GM12875 (cell line): ENCODE measurements at regions not wholly inside any gene's neighbourhood (a gene's known extent, or its start where the extent isn't known, plus 50 kb on each side); places are given as distances from the start of the nearest gene placed in this dataset.
A peak's percentile ranks its signal among the peaks of the same experiment; 100 is the strongest.

ENCODE experiments used
- H3K4me3 ChIP-seq: one replicate; pipeline ENCODE4 v1.5.1; 2011; ENCODE audit warnings: low read depth, low read length, control low read depth
- TF ChIP-seq, protein P1 (sequence below): IDR thresholded peaks from 2 replicates; pipeline ENCODE4 v1.5.1; 2011; ENCODE audit warnings: low read depth, mild to moderate bottlenecking, control low read depth, inconsistent platforms, low read length, moderate library complexity, borderline replicate concordance; ENCODE audit not compliant: insufficient read depth

GRCh38 chr10:77710081-77710551 lies 72.5 kb upstream of the KCNMA1 start:
- TF ChIP-seq, protein P1, sequence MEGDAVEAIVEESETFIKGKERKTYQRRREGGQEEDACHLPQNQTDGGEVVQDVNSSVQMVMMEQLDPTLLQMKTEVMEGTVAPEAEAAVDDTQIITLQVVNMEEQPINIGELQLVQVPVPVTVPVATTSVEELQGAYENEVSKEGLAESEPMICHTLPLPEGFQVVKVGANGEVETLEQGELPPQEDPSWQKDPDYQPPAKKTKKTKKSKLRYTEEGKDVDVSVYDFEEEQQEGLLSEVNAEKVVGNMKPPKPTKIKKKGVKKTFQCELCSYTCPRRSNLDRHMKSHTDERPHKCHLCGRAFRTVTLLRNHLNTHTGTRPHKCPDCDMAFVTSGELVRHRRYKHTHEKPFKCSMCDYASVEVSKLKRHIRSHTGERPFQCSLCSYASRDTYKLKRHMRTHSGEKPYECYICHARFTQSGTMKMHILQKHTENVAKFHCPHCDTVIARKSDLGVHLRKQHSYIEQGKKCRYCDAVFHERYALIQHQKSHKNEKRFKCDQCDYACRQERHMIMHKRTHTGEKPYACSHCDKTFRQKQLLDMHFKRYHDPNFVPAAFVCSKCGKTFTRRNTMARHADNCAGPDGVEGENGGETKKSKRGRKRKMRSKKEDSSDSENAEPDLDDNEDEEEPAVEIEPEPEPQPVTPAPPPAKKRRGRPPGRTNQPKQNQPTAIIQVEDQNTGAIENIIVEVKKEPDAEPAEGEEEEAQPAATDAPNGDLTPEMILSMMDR: no peak
- H3K4me3 ChIP-seq: peak overlapping the region; percentile 8

GRCh38 chr10:77707570-77707969 lies 70.0 kb upstream of the KCNMA1 start:
- TF ChIP-seq, protein P1: no peak
- no peak overlapping the region for H3K4me3 ChIP-seq

- TF ChIP-seq, protein P1: no peak
- H3K4me3 ChIP-seq: no peak overlapping the region
Measured at GRCh38 chr10:77702166-77702565, 64.6 kb upstream of the KCNMA1 start.

DNA sequence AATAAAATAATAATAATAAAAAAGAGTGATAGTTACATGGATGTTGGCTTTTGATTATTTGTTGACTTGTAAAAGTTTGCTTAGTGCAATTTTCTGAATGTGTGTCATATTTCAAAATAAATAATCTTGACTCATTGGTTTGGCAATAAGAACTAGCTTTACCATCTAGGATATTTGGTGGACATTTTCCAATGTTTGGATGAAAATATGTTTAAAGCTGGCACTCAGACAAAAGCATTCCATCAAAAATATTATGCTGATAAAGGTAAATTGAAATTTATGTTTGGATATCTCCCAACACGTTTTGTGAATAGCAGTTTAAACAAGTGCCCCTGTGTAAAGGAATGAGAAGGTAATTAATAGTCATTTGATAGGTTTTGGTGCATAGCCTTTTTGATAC lies 62.5 kb upstream of the KCNMA1 start:
- TF ChIP-seq, protein P1: no peak
- no peak overlapping the region for H3K4me3 ChIP-seq

- H3K4me3 ChIP-seq: no peak overlapping the region
- TF ChIP-seq, protein P1: no peak
Measured at GRCh38 chr10:77699080-77699645, 61.6 kb upstream of the KCNMA1 start.

- H3K4me3 ChIP-seq: no peak overlapping the region
- TF ChIP-seq, protein P1: no peak
Measured at GRCh38 chr10:77698267-77698931, 60.8 kb upstream of the KCNMA1 start.

GRCh38 chr10:77696584-77696983 lies 59.0 kb upstream of the KCNMA1 start:
- H3K4me3 ChIP-seq: no peak overlapping the region
- TF ChIP-seq, protein P1: no peak
